A673 (cell line): ENCODE measurements at regions not wholly inside any gene's neighbourhood (a gene's known extent, or its start where the extent isn't known, plus 50 kb on each side); places are given as distances from the start of the nearest gene placed in this dataset.

Experiments
- EZH2 ChIP-seq: fragments of 200-600 bp; sonication (generic); IDR thresholded peaks from 2 replicates; pipeline ENCODE4 v1.6.1; 2017; ENCODE audit warnings: borderline replicate concordance, low read depth, mild to moderate bottlenecking, mixed read lengths, antibody characterized with exemption, low read length; ENCODE audit not compliant: poor library complexity, severe bottlenecking
- TF ChIP-seq, protein P1 (sequence below): fragments of 300-800, 200-600 bp; sonication (generic); conservative IDR thresholded peaks from 2 replicates; pipeline ENCODE4 v1.5.1; 2017; ENCODE audit warnings: low read depth, mild to moderate bottlenecking, antibody characterized with exemption, low read length, moderate library complexity, mixed read lengths

- TF ChIP-seq, protein P1, sequence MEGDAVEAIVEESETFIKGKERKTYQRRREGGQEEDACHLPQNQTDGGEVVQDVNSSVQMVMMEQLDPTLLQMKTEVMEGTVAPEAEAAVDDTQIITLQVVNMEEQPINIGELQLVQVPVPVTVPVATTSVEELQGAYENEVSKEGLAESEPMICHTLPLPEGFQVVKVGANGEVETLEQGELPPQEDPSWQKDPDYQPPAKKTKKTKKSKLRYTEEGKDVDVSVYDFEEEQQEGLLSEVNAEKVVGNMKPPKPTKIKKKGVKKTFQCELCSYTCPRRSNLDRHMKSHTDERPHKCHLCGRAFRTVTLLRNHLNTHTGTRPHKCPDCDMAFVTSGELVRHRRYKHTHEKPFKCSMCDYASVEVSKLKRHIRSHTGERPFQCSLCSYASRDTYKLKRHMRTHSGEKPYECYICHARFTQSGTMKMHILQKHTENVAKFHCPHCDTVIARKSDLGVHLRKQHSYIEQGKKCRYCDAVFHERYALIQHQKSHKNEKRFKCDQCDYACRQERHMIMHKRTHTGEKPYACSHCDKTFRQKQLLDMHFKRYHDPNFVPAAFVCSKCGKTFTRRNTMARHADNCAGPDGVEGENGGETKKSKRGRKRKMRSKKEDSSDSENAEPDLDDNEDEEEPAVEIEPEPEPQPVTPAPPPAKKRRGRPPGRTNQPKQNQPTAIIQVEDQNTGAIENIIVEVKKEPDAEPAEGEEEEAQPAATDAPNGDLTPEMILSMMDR = no peak
- no peak for TF ChIP-seq EZH2
These were observed 697.5 kb downstream of the SLITRK1 start for GRCh38 chr13:83184819-83185218.
